HL-60 (cell line): ENCODE measurements at regions not wholly inside any gene's neighbourhood (a gene's known extent, or its start where the extent isn't known, plus 50 kb on each side); places are given as distances from the start of the nearest gene placed in this dataset.

Experiments
- DNase-seq, 2 experiments: peaks; one replicate each; pipeline ENCODE4 v3.0.0-alpha.2; 2010 to 2020; ENCODE audit warnings: low read depth in 1 of 2, low spot score in 1 of 2
- H3K27ac ChIP-seq: fragments of 250-450 bp; sonication (Bioruptor Pico); replicated peaks from 2 replicates; pipeline ENCODE4 v1.5.1; 2020; ENCODE audit warnings: mild to moderate bottlenecking, moderate library complexity
- H3K27me3 ChIP-seq: fragments of 250-450 bp; sonication (Bioruptor Pico); 2 replicates; pipeline ENCODE4 v1.5.1; 2021; ENCODE audit warnings: mild to moderate bottlenecking, moderate library complexity; ENCODE audit not compliant: insufficient read depth, poor library complexity, severe bottlenecking
- H3K4me3 ChIP-seq: replicated peaks from 2 replicates; pipeline ENCODE4 v1.5.1; 2011; ENCODE audit warnings: mild to moderate bottlenecking, control low read depth, low read length; ENCODE audit not compliant: insufficient read depth
- CTCF ChIP-seq: IDR thresholded peaks from one replicate; pipeline ENCODE4 v1.5.1; 2011; ENCODE audit warnings: low read length, control low read depth, inconsistent platforms; ENCODE audit not compliant: insufficient read depth
- GABPA ChIP-seq: IDR thresholded peaks from 2 replicates; pipeline ENCODE4 v1.6.1; 2012; ENCODE audit warnings: low read depth
- POLR2AphosphoS5 ChIP-seq: IDR thresholded peaks from 2 replicates; pipeline ENCODE4 v1.6.1; 2012; ENCODE audit warnings: low read depth
- SPI1 ChIP-seq: IDR thresholded peaks from 2 replicates; pipeline ENCODE4 v1.6.1; 2012; ENCODE audit warnings: low read depth, mild to moderate bottlenecking, borderline replicate concordance
- TF ChIP-seq, protein P1 (sequence below): IDR thresholded peaks from 2 replicates; pipeline ENCODE4 v1.6.1; 2012; ENCODE audit warnings: low read depth; ENCODE audit not compliant: insufficient replicate concordance

DNA sequence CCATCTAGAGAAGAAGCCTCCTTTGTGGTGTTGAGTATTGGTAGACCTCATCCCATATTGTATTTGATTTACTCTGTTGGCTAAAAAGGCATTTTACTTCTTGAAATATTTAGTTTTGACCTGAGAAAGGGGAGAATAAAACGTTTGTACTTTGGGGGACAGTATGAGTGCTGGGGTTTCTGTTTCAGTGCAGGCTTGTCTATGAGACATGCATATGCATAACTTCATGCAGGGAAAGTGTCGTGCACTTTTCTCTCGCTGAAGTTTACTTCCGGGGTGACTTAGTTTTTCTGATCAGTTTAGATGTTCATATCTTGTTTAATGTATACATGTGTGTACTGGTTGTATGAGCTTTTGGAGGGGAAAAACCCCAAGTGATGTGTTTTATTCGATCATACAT lies 59.5 kb downstream of the UTRN start:
- peak overlapping the region; percentile 31 for H3K4me3 ChIP-seq
- no peak for DNase-seq
- H3K27ac ChIP-seq = peak overlapping the region; percentile 49
- no peaks in the 10 kb centered on the region for H3K27me3 ChIP-seq
- TF ChIP-seq, protein P1, sequence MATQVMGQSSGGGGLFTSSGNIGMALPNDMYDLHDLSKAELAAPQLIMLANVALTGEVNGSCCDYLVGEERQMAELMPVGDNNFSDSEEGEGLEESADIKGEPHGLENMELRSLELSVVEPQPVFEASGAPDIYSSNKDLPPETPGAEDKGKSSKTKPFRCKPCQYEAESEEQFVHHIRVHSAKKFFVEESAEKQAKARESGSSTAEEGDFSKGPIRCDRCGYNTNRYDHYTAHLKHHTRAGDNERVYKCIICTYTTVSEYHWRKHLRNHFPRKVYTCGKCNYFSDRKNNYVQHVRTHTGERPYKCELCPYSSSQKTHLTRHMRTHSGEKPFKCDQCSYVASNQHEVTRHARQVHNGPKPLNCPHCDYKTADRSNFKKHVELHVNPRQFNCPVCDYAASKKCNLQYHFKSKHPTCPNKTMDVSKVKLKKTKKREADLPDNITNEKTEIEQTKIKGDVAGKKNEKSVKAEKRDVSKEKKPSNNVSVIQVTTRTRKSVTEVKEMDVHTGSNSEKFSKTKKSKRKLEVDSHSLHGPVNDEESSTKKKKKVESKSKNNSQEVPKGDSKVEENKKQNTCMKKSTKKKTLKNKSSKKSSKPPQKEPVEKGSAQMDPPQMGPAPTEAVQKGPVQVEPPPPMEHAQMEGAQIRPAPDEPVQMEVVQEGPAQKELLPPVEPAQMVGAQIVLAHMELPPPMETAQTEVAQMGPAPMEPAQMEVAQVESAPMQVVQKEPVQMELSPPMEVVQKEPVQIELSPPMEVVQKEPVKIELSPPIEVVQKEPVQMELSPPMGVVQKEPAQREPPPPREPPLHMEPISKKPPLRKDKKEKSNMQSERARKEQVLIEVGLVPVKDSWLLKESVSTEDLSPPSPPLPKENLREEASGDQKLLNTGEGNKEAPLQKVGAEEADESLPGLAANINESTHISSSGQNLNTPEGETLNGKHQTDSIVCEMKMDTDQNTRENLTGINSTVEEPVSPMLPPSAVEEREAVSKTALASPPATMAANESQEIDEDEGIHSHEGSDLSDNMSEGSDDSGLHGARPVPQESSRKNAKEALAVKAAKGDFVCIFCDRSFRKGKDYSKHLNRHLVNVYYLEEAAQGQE = no peak
- TF ChIP-seq SPI1 (no peak), POLR2AphosphoS5 (no peak), GABPA (no peak), CTCF (no peak)

- Histone ChIP-seq H3K27ac (no peak overlapping the region), H3K27me3 (no peaks in the 10 kb centered on the region), H3K4me3 (no peak overlapping the region)
- DNase-seq = no peak
- no peak for TF ChIP-seq SPI1
- no peak for TF ChIP-seq POLR2AphosphoS5
- no peak for TF ChIP-seq GABPA
- TF ChIP-seq, protein P1 = no peak
- no peak for TF ChIP-seq CTCF
Observed at GRCh38 chr6:144345451-144345850, 60.3 kb downstream of the UTRN start.

DNA sequence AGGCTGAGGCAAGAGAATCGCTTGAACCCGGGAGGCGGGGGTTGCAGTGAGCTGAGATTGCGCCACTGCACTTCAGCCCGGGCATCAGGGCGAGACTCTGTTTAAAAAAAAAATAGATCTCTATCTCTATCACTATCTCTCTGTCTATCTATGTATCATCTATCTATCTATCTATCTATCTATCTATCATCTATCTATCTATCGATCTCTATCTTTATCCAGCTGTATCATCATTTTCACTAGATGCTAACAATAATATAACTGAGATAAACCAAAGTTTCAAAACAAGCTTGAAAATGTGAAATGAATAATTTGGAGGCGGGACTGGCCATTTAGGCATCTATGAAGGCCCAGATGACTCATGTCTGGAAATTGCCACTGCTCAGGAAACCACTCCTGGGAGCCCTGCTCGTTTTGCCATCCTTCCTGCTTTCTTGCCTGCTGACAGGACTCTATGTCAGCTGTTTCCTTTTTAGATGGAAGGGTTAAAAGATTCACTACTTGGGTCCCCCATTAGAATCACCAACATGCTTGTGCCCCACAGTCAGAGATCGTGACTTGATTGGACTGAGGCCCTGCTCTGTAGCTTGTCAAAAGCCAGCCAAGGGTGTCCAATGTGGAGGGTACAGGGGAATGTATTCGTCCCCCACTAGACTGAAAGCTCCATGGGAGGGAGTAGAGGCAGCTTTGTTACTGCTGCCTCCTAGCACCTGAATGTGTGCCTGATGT lies 61.7 kb downstream of the UTRN start:
- no peak overlapping the region for H3K27ac ChIP-seq
- TF ChIP-seq CTCF (no peak), POLR2AphosphoS5 (no peak), SPI1 (no peak), GABPA (no peak)
- TF ChIP-seq, protein P1 = no peak
- no peak overlapping the region for H3K4me3 ChIP-seq
- no peak for DNase-seq
- H3K27me3 ChIP-seq = no peaks in the 10 kb centered on the region
